Vagina (tissue), 2 donors: ENCODE measurements at regions not wholly inside any gene's neighbourhood (a gene's known extent, or its start where the extent isn't known, plus 50 kb on each side); places are given as distances from the start of the nearest gene placed in this dataset.

Source experiments
- POLR2A ChIP-seq, 2 donors: fragments of 450-650 bp; IDR thresholded peaks; one replicate each; pipeline ENCODE4 v1.6.1; 2017; ENCODE audit warnings: antibody characterized with exemption in 2 of 2, mild to moderate bottlenecking in 2 of 2, moderate library complexity in 2 of 2
- POLR2AphosphoS5 ChIP-seq, 2 donors: sonication (generic); formaldehyde crosslinking; IDR thresholded peaks; one replicate each; pipeline ENCODE4 v1.9.0; 2017; ENCODE audit warnings: antibody characterized with exemption in 2 of 2, mild to moderate bottlenecking in 2 of 2, low read depth in 1 of 2; ENCODE audit not compliant: insufficient read depth in 1 of 2
- TF ChIP-seq, protein P1 (sequence below), 3 experiments: fragments of 450-650 bp in 2 of 3; fragments of 200-600 bp in 1 of 3; sonication (generic) in 1 of 3; IDR thresholded peaks; one replicate each; pipeline ENCODE4 v1.5.1; 2017 to 2019; ENCODE audit warnings: antibody characterized with exemption in 3 of 3, mild to moderate bottlenecking in 2 of 3, moderate library complexity in 2 of 3

DNA sequence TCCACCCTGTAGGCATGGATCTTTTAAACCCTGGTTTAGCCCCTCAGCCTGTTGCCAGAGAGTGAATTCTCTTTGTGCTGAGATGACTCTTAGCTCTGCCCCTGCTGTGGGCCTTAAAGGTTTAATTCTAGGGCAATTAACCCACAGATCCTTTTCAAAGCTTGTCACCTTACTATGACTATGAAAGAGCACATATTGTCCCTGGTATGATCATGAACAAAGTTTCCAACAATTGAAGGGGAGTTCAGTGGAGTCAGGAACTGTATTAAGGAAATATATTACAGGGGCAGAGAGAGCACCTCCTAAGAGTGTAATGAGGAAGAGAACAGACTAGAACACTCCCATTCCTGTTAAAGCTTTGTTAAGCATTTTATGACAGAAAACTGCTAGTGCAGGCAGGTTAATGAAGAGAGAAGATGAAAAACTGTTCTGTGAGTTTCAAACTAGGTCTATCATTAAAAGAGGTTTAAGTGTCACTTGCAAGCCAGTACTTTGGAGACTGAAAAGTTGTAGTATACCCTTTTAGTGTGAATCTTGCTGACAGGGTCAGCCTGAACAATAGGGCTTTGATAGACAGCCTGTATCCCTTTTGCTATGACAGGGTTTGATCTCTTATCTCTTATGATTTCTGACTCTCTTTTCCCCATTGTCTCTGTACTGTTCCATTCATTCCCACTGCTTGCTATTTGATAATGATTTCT lies 104.2 kb upstream of the ELL2 start:
- TF ChIP-seq, protein P1, sequence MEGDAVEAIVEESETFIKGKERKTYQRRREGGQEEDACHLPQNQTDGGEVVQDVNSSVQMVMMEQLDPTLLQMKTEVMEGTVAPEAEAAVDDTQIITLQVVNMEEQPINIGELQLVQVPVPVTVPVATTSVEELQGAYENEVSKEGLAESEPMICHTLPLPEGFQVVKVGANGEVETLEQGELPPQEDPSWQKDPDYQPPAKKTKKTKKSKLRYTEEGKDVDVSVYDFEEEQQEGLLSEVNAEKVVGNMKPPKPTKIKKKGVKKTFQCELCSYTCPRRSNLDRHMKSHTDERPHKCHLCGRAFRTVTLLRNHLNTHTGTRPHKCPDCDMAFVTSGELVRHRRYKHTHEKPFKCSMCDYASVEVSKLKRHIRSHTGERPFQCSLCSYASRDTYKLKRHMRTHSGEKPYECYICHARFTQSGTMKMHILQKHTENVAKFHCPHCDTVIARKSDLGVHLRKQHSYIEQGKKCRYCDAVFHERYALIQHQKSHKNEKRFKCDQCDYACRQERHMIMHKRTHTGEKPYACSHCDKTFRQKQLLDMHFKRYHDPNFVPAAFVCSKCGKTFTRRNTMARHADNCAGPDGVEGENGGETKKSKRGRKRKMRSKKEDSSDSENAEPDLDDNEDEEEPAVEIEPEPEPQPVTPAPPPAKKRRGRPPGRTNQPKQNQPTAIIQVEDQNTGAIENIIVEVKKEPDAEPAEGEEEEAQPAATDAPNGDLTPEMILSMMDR (IDR thresholded peaks at IDR 0.05): no peak
- TF ChIP-seq POLR2A (IDR thresholded peaks at IDR 0.05) (no peak), POLR2AphosphoS5 (IDR thresholded peaks at IDR 0.05; ENCODE audit: insufficient read depth in 1 of 2, low read depth in 1 of 2) (no peak)
